NCI-H226 (cell line): ENCODE measurements at regions not wholly inside any gene's neighbourhood (a gene's known extent, or its start where the extent isn't known, plus 50 kb on each side); places are given as distances from the start of the nearest gene placed in this dataset.
"Not testable (repeated sequence)": the region's sequence is repeated elsewhere in the genome, so short reads cannot be mapped to it uniquely, and the experiment has no call there.

Experiments used
- DNase-seq: peaks from one replicate; pipeline ENCODE4 v3.0.0-alpha.2; 2015

- not testable (repeated sequence) for DNase-seq
These were observed 51.0 kb upstream of the ROPN1B start for GRCh38 chr3:125918024-125918423.

GRCh38 chr3:125918451-125918850, 50.5 kb upstream of the ROPN1B start:
- DNase-seq = not testable (repeated sequence)

GRCh38 chr3:125918866-125919265, 50.1 kb upstream of the ROPN1B start:
- DNase-seq = not testable (repeated sequence)
